HG03103 (cell line): ENCODE measurements at regions not wholly inside any gene's neighbourhood (a gene's known extent, or its start where the extent isn't known, plus 50 kb on each side); places are given as distances from the start of the nearest gene placed in this dataset.

Experiments
- ATAC-seq: cut with Tn5 transposase; IDR thresholded peaks from one replicate; pipeline ENCODE4 v1.9.1; 2021; ENCODE audit warnings: low read depth; ENCODE audit not compliant: unreplicated experiment

- ATAC-seq = no peak
These were observed 131.4 kb downstream of the BAMBI start for GRCh38 chr10:28808693-28809092.

- no peak for ATAC-seq
These were observed 132.9 kb downstream of the BAMBI start for GRCh38 chr10:28810057-28810870.

GRCh38 chr10:28811639-28812349 is 134.5 kb downstream of the BAMBI start:
- no peak for ATAC-seq

- ATAC-seq = no peak
These were observed 135.4 kb downstream of the BAMBI start for GRCh38 chr10:28812384-28813372.

DNA sequence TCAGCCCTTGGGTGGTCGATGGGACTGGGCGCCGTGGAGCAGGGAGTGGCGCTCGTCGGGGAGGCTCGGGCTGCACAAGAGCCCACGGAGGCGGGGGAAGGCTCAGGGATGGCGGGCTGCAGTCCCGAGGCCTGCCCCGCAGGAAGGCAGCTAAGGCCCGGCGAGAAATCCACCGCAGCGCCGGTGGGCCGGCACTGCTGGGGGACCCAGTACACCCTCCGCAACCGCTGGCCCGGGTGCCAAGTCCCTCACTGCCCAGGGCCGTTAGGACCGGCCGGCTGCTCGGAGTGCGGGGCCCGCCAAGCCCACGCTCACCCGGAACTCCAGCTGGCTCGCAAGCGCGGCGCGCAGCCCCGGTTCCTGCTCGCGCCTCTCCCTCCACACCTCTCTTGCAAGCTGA is 138.4 kb downstream of the BAMBI start:
- ATAC-seq = no peak

GRCh38 chr10:28822719-28823464 is 145.6 kb downstream of the BAMBI start:
- no peak for ATAC-seq

- ATAC-seq = no peak
These were observed 146.3 kb downstream of the BAMBI start for GRCh38 chr10:28823501-28824075.

DNA sequence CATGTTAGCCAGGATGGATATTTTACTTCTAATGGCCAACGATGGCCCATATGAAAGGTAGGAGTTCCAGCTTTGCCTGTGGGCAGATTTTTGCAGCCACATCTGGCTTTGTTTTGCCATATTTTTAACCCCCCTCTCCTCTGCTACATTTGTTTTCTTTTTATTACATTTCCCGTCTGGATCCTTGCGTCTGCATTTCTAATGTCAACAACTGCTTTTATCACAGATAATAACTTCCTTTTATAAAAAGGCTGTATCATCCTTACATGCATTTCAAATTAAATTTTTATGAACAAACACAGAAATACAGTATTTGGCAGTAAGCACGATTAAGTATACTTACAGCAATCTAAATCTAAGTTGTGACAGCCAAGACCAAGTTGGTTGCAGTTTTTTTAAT is 156.0 kb downstream of the BAMBI start:
- no peak for ATAC-seq

DNA sequence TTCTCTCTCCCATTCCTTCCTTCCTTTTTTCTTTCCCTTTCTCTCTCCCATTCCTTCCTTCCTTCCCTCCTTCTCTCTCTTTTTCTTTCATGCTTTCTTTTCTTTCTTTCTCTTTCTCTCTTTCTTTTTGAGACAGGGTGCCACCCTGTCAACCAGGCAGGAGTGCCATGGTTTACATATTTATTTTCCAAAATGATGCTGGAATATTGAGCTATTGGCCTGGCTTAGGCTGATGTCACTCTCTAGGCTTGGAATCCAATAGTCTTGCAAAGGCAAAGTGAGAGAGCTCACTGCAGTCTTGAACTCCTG is 159.1 kb downstream of the BAMBI start:
- ATAC-seq = no peak

DNA sequence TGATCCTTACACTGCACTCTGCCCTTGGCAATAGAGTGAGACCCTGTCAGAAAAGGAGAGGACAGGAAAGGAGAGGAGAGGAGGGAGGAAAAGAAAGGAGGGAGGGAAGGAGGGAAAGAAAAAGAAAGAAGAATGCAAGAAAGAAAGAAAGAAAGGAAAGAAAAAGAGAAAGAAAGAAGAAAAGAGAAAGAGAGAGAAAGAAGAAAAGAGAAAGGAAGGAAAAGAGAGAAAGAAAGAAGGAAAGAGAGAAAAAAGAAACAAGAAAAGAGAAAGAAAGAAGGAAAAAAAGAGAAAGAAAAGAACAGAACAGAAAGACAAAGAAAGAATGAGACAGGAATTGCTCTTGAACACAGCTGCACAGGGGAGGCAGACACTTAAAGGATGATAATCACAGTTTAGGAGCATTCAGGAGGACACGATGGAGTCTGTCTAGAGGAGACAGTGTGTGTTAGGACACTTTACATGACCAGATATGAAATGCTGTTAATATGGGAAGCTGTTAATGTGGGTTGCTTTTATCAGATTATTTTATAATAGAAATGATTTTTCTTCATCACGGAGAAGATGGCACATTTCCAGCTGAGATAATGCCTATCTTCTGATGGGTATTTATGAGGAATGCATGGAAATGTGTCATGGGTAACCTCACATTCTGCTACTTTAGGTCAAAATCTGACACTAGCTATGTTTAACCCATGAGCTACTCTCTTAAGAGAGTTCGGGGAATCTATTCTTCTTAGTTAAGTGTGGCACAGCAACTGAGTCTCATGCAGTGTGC is 160.5 kb downstream of the BAMBI start:
- no peak for ATAC-seq

DNA sequence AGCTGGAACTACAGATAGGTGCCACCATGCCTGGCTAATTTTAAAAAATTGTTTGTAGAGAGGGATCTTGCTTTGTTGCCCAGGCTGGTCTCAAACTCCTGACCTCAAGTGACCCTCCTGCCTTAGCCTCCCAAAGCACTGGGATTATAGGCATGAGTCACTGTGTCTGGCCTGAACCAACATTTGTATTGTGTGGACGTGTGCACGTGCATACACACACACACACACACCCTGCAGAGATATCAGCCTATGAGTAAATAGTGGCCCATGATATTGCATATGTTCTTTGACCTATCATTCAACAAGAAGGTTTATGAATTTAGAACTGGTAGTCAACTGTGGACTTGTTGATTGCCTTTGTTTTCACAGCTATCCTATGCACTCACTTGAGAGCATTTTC is 161.6 kb downstream of the BAMBI start:
- ATAC-seq = no peak

- no peak for ATAC-seq
These were observed 162.3 kb downstream of the BAMBI start for GRCh38 chr10:28839600-28840007.

DNA sequence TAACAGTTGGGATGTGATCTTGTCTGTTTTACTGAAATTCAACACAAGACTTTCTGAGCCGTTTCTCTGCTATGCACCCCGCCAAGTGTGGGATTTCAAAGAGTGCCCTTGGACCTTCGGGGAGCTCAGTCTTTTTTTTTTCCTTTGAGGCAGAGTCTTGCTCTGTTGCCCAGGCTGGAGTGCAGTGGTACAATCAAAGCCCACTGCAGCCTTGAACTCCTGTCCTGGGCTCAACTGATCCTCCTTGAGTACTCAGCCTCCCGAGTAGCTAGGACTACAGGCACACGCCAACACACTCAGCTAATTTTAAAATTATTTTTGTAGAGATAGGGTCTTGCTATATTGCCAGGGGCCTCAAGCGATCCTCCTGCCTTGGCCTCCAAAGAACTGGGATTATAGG is 162.9 kb downstream of the BAMBI start:
- no peak for ATAC-seq

DNA sequence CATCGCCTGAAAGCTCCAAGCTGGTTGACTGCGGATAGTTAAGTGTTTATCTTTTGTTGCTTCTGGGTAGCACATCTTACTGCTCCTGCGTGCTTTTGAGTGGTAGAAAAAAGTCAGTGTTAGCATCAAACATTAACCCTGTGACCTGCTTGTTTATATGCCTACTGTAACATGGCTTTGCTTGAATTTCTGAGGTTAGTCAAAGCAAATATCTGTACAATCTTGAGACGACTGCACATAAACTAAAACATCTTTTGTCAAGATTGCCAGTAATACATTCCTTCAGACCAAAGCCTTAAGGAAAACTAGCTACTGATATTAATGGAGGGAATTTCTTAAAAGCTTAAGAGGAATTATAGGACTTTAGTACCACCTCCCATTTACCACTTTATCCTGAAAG is 163.7 kb downstream of the BAMBI start:
- no peak for ATAC-seq

GRCh38 chr10:28841625-28842024 is 164.3 kb downstream of the BAMBI start:
- no peak for ATAC-seq

DNA sequence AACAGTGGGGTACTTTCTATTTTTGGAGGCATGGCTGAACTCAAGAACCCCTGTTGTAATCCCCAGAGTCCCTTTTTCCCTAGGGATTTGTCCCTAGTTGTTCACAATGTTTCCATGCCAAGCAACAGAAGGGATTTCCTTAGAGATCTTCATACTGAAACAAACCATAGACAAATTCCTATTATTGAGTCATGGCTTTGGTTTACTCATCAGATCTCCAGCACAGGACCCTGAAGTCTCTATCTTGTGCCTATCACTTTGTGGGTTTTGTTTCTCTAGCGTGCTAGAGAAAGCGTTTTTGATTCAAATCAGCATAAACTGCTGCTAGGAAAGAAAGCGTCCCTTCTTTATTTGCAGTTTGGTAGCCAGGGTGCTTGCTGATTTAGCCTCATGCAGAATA is 165.0 kb downstream of the BAMBI start:
- ATAC-seq = no peak

DNA sequence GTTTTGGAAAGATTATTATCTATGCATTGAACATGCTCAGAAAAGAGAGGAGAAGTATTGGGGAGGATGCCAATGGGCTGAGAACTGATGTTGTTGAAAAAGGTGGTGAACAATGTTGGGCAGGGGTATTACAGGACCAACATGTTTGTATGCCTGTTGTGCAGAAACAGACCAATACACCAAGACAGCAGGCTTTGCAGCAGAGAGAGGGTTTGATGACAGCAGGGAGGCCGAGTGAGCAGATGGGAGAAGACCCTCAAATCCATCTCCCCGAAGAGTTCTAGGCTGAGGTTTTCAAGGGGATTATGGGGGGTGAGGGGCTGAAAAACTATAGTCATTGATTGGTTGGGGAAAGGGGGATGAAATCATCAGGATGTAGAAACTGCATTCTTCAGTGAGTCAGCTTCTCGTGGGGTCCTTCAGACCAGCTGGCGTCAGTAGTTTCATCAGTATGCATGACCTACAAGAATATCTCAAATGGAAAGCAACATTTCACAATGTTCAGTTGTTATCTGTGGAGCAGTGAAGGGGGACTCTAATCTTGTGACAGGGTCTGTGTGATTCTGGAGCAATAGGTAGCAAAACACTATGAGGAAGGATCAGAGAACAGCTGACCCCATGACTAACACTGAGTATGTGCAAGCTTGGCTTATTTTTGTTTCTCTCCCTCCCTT is 167.8 kb downstream of the BAMBI start:
- no peak for ATAC-seq

- ATAC-seq = no peak
These were observed 172.0 kb downstream of the BAMBI start for GRCh38 chr10:28849309-28849708.

- no peak for ATAC-seq
These were observed 172.5 kb downstream of the BAMBI start for GRCh38 chr10:28849821-28850220.
